Breast epithelium (tissue), 3 donors: ENCODE measurements at regions not wholly inside any gene's neighbourhood (a gene's known extent, or its start where the extent isn't known, plus 50 kb on each side); places are given as distances from the start of the nearest gene placed in this dataset.

ENCODE experiments used
- CTCF ChIP-seq, 3 donors: fragments of 450-650 bp; IDR thresholded peaks; one replicate each; pipeline ENCODE4 v1.5.1; 2016 to 2017; ENCODE audit warnings: antibody characterized with exemption in 3 of 3, mild to moderate bottlenecking in 3 of 3, moderate library complexity in 3 of 3
- POLR2A ChIP-seq: fragments of 450-650 bp; IDR thresholded peaks from one replicate; pipeline ENCODE4 v1.6.1; 2016; ENCODE audit warnings: antibody characterized with exemption, mild to moderate bottlenecking, moderate library complexity
- POLR2AphosphoS5 ChIP-seq, 3 donors: sonication (generic); formaldehyde crosslinking; IDR thresholded peaks; one replicate each; pipeline ENCODE4 v1.6.1; 2017; ENCODE audit warnings: antibody characterized with exemption in 3 of 3

- no peak for TF ChIP-seq CTCF (IDR thresholded peaks at IDR 0.05)
- TF ChIP-seq POLR2AphosphoS5 (IDR thresholded peaks at IDR 0.05) = no peak
- no peak for TF ChIP-seq POLR2A
Observed at GRCh38 chr22:47610281-47610680, 847.8 kb downstream of the TBC1D22A start.
